HL-60 (cell line): ENCODE measurements at regions not wholly inside any gene's neighbourhood (a gene's known extent, or its start where the extent isn't known, plus 50 kb on each side); places are given as distances from the start of the nearest gene placed in this dataset.

Experiments
- DNase-seq, 2 experiments: peaks; one replicate each; pipeline ENCODE4 v3.0.0-alpha.2; 2010 to 2020; ENCODE audit warnings: low read depth in 1 of 2, low spot score in 1 of 2
- H3K27ac ChIP-seq: fragments of 250-450 bp; sonication (Bioruptor Pico); replicated peaks from 2 replicates; pipeline ENCODE4 v1.5.1; 2020; ENCODE audit warnings: mild to moderate bottlenecking, moderate library complexity
- H3K27me3 ChIP-seq: fragments of 250-450 bp; sonication (Bioruptor Pico); 2 replicates; pipeline ENCODE4 v1.5.1; 2021; ENCODE audit warnings: mild to moderate bottlenecking, moderate library complexity; ENCODE audit not compliant: insufficient read depth, poor library complexity, severe bottlenecking
- H3K4me3 ChIP-seq: replicated peaks from 2 replicates; pipeline ENCODE4 v1.5.1; 2011; ENCODE audit warnings: mild to moderate bottlenecking, control low read depth, low read length; ENCODE audit not compliant: insufficient read depth
- GABPA ChIP-seq: IDR thresholded peaks from 2 replicates; pipeline ENCODE4 v1.6.1; 2012; ENCODE audit warnings: low read depth
- POLR2AphosphoS5 ChIP-seq: IDR thresholded peaks from 2 replicates; pipeline ENCODE4 v1.6.1; 2012; ENCODE audit warnings: low read depth
- SPI1 ChIP-seq: IDR thresholded peaks from 2 replicates; pipeline ENCODE4 v1.6.1; 2012; ENCODE audit warnings: low read depth, mild to moderate bottlenecking, borderline replicate concordance
- TF ChIP-seq, protein P1 (sequence below): IDR thresholded peaks from 2 replicates; pipeline ENCODE4 v1.6.1; 2012; ENCODE audit warnings: low read depth; ENCODE audit not compliant: insufficient replicate concordance
- TF ChIP-seq, protein P2 (sequence below): IDR thresholded peaks from one replicate; pipeline ENCODE4 v1.5.1; 2011; ENCODE audit warnings: low read length, control low read depth, inconsistent platforms; ENCODE audit not compliant: insufficient read depth

DNA sequence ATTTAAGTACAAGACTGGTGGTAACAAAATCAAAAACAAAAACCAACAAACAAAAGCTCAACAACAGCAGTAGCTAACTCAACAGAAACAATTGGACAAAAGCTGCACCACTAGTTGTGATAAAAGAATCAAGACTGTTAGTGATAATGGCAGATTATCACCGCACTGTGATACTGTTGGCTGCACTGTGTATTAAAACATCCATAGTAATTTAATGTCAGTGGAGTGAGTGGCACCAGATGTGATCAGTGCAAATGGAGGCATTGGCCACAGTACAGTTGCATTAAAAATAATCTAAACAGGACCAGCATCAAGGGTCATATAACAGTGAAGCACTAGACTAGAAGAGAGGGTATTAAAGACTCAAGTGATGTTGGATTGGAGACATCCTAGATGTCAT lies 1341.3 kb downstream of the MRPL39 start:
- H3K4me3 ChIP-seq = no peak overlapping the region
- TF ChIP-seq SPI1 (no peak), POLR2AphosphoS5 (no peak), GABPA (no peak)
- TF ChIP-seq, protein P1, sequence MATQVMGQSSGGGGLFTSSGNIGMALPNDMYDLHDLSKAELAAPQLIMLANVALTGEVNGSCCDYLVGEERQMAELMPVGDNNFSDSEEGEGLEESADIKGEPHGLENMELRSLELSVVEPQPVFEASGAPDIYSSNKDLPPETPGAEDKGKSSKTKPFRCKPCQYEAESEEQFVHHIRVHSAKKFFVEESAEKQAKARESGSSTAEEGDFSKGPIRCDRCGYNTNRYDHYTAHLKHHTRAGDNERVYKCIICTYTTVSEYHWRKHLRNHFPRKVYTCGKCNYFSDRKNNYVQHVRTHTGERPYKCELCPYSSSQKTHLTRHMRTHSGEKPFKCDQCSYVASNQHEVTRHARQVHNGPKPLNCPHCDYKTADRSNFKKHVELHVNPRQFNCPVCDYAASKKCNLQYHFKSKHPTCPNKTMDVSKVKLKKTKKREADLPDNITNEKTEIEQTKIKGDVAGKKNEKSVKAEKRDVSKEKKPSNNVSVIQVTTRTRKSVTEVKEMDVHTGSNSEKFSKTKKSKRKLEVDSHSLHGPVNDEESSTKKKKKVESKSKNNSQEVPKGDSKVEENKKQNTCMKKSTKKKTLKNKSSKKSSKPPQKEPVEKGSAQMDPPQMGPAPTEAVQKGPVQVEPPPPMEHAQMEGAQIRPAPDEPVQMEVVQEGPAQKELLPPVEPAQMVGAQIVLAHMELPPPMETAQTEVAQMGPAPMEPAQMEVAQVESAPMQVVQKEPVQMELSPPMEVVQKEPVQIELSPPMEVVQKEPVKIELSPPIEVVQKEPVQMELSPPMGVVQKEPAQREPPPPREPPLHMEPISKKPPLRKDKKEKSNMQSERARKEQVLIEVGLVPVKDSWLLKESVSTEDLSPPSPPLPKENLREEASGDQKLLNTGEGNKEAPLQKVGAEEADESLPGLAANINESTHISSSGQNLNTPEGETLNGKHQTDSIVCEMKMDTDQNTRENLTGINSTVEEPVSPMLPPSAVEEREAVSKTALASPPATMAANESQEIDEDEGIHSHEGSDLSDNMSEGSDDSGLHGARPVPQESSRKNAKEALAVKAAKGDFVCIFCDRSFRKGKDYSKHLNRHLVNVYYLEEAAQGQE = no peak
- TF ChIP-seq, protein P2, sequence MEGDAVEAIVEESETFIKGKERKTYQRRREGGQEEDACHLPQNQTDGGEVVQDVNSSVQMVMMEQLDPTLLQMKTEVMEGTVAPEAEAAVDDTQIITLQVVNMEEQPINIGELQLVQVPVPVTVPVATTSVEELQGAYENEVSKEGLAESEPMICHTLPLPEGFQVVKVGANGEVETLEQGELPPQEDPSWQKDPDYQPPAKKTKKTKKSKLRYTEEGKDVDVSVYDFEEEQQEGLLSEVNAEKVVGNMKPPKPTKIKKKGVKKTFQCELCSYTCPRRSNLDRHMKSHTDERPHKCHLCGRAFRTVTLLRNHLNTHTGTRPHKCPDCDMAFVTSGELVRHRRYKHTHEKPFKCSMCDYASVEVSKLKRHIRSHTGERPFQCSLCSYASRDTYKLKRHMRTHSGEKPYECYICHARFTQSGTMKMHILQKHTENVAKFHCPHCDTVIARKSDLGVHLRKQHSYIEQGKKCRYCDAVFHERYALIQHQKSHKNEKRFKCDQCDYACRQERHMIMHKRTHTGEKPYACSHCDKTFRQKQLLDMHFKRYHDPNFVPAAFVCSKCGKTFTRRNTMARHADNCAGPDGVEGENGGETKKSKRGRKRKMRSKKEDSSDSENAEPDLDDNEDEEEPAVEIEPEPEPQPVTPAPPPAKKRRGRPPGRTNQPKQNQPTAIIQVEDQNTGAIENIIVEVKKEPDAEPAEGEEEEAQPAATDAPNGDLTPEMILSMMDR = no peak
- no peak overlapping the region for H3K27ac ChIP-seq
- no peak for DNase-seq
- no peaks in the 10 kb centered on the region for H3K27me3 ChIP-seq

DNA sequence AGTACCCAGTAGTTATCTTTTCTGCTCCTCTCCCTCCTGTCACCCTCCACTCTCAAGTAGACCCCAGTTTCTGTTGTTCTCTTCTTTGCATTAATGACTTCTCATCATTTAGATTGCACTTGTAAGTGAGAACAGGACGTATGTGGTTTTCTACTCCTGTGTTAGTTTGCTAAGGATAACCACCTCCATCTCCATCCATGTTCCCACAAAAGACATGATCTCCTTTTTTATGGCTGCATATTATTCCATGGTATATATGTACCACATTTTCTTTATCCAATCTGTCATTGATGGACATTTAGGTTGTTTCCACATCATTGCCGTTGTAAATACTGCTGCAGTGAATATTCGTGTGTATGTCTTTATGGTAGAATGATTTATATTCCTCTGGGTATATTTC lies 1346.5 kb downstream of the MRPL39 start:
- Histone ChIP-seq H3K27me3 (no peaks in the 10 kb centered on the region), H3K4me3 (no peak overlapping the region), H3K27ac (no peak overlapping the region)
- no peak for DNase-seq
- no peak for TF ChIP-seq GABPA
- TF ChIP-seq POLR2AphosphoS5 = no peak
- TF ChIP-seq SPI1 = no peak
- TF ChIP-seq, protein P1 = no peak
- TF ChIP-seq, protein P2 = no peak

DNA sequence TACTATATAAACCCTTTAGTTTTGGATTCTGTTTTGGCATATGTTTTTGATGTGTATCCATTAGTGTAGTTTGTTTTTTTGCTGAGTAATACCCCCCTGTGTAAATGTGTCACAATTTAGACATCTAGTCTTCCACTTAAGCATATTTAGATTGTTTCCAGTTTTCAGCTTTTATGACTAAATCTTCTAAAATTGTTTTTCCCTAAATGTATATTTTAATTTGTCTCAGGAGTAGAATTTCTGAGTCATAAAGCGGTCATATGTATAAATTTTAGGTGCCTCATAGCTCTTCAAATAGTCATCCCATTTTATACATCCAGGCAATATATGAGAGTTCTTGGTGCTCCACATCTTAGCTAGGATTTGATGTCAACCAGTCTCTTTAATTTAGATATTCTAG lies 1348.0 kb downstream of the MRPL39 start:
- Histone ChIP-seq H3K27ac (no peak overlapping the region), H3K4me3 (no peak overlapping the region), H3K27me3 (no peaks in the 10 kb centered on the region)
- DNase-seq = no peak
- TF ChIP-seq, protein P1 = no peak
- TF ChIP-seq POLR2AphosphoS5 (no peak), SPI1 (no peak), GABPA (no peak)
- TF ChIP-seq, protein P2 = no peak
